Glutamatergic neuron (in vitro differentiated cells): ENCODE measurements at regions not wholly inside any gene's neighbourhood (a gene's known extent, or its start where the extent isn't known, plus 50 kb on each side); places are given as distances from the start of the nearest gene placed in this dataset.

Experiments used
- DNase-seq: peaks from one replicate; pipeline ENCODE4 v3.0.0; 2022
- H3K27ac Mint-ChIP-seq: one replicate; pipeline ENCODE4 v1.8.0; 2020; ENCODE audit warnings: mild to moderate bottlenecking, mixed read lengths, inconsistent platforms; ENCODE audit not compliant: unreplicated experiment
- H3K27me3 Mint-ChIP-seq: one replicate; pipeline ENCODE4 v1.8.0; 2020; ENCODE audit warnings: mild to moderate bottlenecking, moderate library complexity, mixed read lengths, inconsistent platforms; ENCODE audit not compliant: unreplicated experiment
- H3K36me3 Mint-ChIP-seq: one replicate; pipeline ENCODE4 v1.8.0; 2020; ENCODE audit warnings: mild to moderate bottlenecking, mixed read lengths, inconsistent platforms; ENCODE audit not compliant: unreplicated experiment
- H3K4me1 Mint-ChIP-seq: one replicate; pipeline ENCODE4 v1.8.0; 2020; ENCODE audit warnings: mild to moderate bottlenecking, low read depth, mixed read lengths, inconsistent platforms; ENCODE audit not compliant: unreplicated experiment
- H3K4me3 Mint-ChIP-seq: one replicate; pipeline ENCODE4 v1.8.0; 2020; ENCODE audit warnings: mild to moderate bottlenecking, mixed read lengths, inconsistent platforms; ENCODE audit not compliant: unreplicated experiment
- H3K9me3 Mint-ChIP-seq: one replicate; pipeline ENCODE4 v1.8.0; 2020; ENCODE audit warnings: mild to moderate bottlenecking, moderate library complexity, mixed read lengths, inconsistent platforms; ENCODE audit not compliant: unreplicated experiment
- TF ChIP-seq, protein P1 (sequence below): fragments of 200-600 bp; sonication (generic); IDR thresholded peaks from one replicate; pipeline ENCODE4 v1.5.0; 2021; ENCODE audit not compliant: partially characterized antibody, unreplicated experiment

GRCh38 chr13:93146584-93147297, 79.9 kb upstream of the GPC6 start:
- no peaks in the 10 kb centered on the region for H3K36me3 Mint-ChIP-seq
- DNase-seq: no peak
- no peaks in the 10 kb centered on the region for H3K27me3 Mint-ChIP-seq
- no peak overlapping the region for H3K27ac Mint-ChIP-seq
- TF ChIP-seq, protein P1, sequence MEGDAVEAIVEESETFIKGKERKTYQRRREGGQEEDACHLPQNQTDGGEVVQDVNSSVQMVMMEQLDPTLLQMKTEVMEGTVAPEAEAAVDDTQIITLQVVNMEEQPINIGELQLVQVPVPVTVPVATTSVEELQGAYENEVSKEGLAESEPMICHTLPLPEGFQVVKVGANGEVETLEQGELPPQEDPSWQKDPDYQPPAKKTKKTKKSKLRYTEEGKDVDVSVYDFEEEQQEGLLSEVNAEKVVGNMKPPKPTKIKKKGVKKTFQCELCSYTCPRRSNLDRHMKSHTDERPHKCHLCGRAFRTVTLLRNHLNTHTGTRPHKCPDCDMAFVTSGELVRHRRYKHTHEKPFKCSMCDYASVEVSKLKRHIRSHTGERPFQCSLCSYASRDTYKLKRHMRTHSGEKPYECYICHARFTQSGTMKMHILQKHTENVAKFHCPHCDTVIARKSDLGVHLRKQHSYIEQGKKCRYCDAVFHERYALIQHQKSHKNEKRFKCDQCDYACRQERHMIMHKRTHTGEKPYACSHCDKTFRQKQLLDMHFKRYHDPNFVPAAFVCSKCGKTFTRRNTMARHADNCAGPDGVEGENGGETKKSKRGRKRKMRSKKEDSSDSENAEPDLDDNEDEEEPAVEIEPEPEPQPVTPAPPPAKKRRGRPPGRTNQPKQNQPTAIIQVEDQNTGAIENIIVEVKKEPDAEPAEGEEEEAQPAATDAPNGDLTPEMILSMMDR: no peak
- no peak overlapping the region for H3K4me3 Mint-ChIP-seq
- no peaks in the 10 kb centered on the region for H3K4me1 Mint-ChIP-seq
- H3K9me3 Mint-ChIP-seq: no peaks in the 10 kb centered on the region

DNA sequence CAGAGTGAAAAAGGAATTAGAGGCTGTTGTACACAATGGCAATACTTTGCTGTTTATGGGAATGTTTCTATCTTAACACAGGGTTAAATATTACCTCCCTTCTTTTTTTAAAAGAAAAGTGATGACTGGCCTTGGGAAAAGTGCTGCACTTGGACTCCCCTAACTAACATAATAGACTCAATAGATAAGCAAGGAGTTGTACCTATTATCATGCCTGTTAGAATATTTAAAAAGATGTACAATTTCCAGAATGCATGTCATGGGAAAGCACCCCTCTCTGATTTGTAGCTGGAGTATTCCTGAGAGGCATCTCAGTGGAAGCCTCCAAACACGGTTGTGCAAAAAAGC, 79.3 kb upstream of the GPC6 start:
- TF ChIP-seq, protein P1: no peak
- Mint-ChIP-seq H3K27ac (no peak overlapping the region), H3K9me3 (no peaks in the 10 kb centered on the region), H3K4me1 (no peaks in the 10 kb centered on the region), H3K4me3 (no peak overlapping the region), H3K27me3 (no peaks in the 10 kb centered on the region), H3K36me3 (no peaks in the 10 kb centered on the region)
- DNase-seq: no peak

DNA sequence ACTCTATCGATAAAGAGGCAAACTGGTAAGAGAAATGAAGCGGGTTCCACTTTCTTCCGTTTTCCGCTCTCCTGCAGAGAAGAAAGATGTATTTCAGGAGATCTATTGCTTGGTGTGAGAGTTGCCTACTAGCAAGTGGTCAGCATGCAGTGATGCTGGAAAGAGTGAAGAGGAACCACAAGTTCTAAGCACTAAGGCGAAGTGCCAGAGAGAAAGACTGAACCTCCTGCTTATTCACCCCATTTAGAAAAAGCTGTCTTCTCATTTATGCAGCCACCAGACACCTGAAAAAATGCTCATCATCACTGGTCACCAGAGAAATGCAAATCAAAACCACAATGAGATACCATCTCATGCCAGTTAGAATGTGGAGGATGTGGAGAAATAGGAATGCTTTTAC, 78.7 kb upstream of the GPC6 start:
- H3K36me3 Mint-ChIP-seq: no peaks in the 10 kb centered on the region
- no peaks in the 10 kb centered on the region for H3K27me3 Mint-ChIP-seq
- no peaks in the 10 kb centered on the region for H3K4me1 Mint-ChIP-seq
- H3K27ac Mint-ChIP-seq: no peak overlapping the region
- no peaks in the 10 kb centered on the region for H3K9me3 Mint-ChIP-seq
- TF ChIP-seq, protein P1: no peak
- DNase-seq: no peak
- no peak overlapping the region for H3K4me3 Mint-ChIP-seq

DNA sequence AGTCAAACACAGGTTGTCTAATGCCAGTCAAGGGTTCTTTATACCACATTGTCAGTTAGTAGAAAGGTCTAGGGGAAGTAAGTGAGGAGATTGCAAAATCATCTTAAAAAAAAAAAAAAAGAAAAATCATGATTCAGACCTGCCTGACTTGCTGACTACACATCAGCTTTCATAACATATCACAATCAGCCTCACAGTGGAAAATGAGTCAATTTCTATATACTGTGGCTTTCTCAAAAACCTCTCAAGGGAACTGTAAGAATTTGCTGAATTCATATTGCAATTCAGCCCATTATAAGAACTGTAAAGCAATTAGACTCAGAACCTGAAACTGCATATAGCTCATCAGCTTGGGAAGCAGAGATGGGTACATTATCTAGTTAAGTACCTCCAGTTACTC, 75.3 kb upstream of the GPC6 start:
- no peak overlapping the region for H3K27ac Mint-ChIP-seq
- no peaks in the 10 kb centered on the region for H3K4me1 Mint-ChIP-seq
- no peak overlapping the region for H3K4me3 Mint-ChIP-seq
- TF ChIP-seq, protein P1: no peak
- H3K9me3 Mint-ChIP-seq: no peaks in the 10 kb centered on the region
- no peaks in the 10 kb centered on the region for H3K27me3 Mint-ChIP-seq
- no peaks in the 10 kb centered on the region for H3K36me3 Mint-ChIP-seq
- no peak for DNase-seq

GRCh38 chr13:93158565-93158964, 68.0 kb upstream of the GPC6 start:
- no peak overlapping the region for H3K27ac Mint-ChIP-seq
- no peaks in the 10 kb centered on the region for H3K4me1 Mint-ChIP-seq
- H3K36me3 Mint-ChIP-seq: no peaks in the 10 kb centered on the region
- TF ChIP-seq, protein P1: no peak
- H3K27me3 Mint-ChIP-seq: no peaks in the 10 kb centered on the region
- no peak for DNase-seq
- no peak overlapping the region for H3K4me3 Mint-ChIP-seq
- no peaks in the 10 kb centered on the region for H3K9me3 Mint-ChIP-seq
